Ascending aorta (tissue), 2 donors: ENCODE measurements at regions not wholly inside any gene's neighbourhood (a gene's known extent, or its start where the extent isn't known, plus 50 kb on each side); places are given as distances from the start of the nearest gene placed in this dataset.
"Not testable (repeated sequence)": the region's sequence is repeated elsewhere in the genome, so short reads cannot be mapped to it uniquely, and the experiment has no call there.

Source experiments
- DNase-seq, 2 donors: peaks; one replicate each; pipeline ENCODE4 v3.0.0-alpha.2; 2019; ENCODE audit warnings: low spot score in 2 of 2
- H3K27ac ChIP-seq, 2 donors: fragments of 200-600 bp; sonication (generic); one replicate each; pipeline ENCODE4 v1.5.1; 2016 to 2017; ENCODE audit warnings: mild to moderate bottlenecking in 1 of 2
- H3K27me3 ChIP-seq: fragments of 200-600 bp; sonication (generic); one replicate; pipeline ENCODE4 v1.5.1; 2017
- H3K36me3 ChIP-seq, 2 donors: fragments of 200-600 bp; sonication (generic); one replicate each; pipeline ENCODE4 v1.5.1; 2016
- H3K4me1 ChIP-seq, 2 donors: fragments of 200-600 bp; sonication (generic); one replicate each; pipeline ENCODE4 v1.5.1; 2016 to 2017; ENCODE audit warnings: mild to moderate bottlenecking in 1 of 2
- H3K4me3 ChIP-seq, 2 donors: fragments of 200-600 bp; sonication (generic); one replicate each; pipeline ENCODE4 v1.5.1; 2016 to 2017; ENCODE audit warnings: mild to moderate bottlenecking in 1 of 2
- H3K9me3 ChIP-seq, 2 donors: fragments of 200-600 bp; sonication (generic); one replicate each; pipeline ENCODE4 v1.5.1; 2016
- CTCF ChIP-seq, 3 experiments: fragments of 200-600 bp in 2 of 3; fragments of 450-650 bp in 1 of 3; sonication (generic) in 2 of 3; IDR thresholded peaks; one replicate each; pipeline ENCODE4 v1.5.1; 2016 to 2019; ENCODE audit warnings: antibody characterized with exemption in 3 of 3, mild to moderate bottlenecking in 1 of 3, moderate library complexity in 1 of 3
- intact Hi-C: fragments of 100-400 bp; cut with DNase I; formaldehyde crosslinking; loops from one replicate; pipeline ENCODE4 v1.15.1; 2023

- Histone ChIP-seq H3K36me3 (no peaks in the 10 kb centered on the region), H3K4me3 (no peak overlapping the region), H3K27me3 (no peaks in the 10 kb centered on the region), H3K27ac (no peak overlapping the region), H3K9me3 (no peaks in the 10 kb centered on the region), H3K4me1 (no peaks in the 10 kb centered on the region)
- TF ChIP-seq CTCF (IDR thresholded peaks at IDR 0.05) = peak; percentile 9 to 51 (median 39)
- intact Hi-C loops = loop anchor here (2.0 kb wide), 1 partner anchor 799 kb away; no protein-coding TSS in a partner anchor
- no peak for DNase-seq
Observed at GRCh38 chr6:74409447-74409846, 713.4 kb downstream of the CD109 start.

- no peak overlapping the region for H3K4me3 ChIP-seq
- DNase-seq = no peak
- H3K27me3 ChIP-seq = no peaks in the 10 kb centered on the region
- TF ChIP-seq CTCF (IDR thresholded peaks at IDR 0.05) = no peak
- H3K4me1 ChIP-seq = no peaks in the 10 kb centered on the region
- no peaks in the 10 kb centered on the region for H3K36me3 ChIP-seq
- intact Hi-C loops = loop anchor here (2.0 kb wide), 1 partner anchor 800 kb away; no protein-coding TSS in a partner anchor
- H3K9me3 ChIP-seq = no peaks in the 10 kb centered on the region
- H3K27ac ChIP-seq = no peak overlapping the region
Observed at GRCh38 chr6:74408844-74409243, 712.8 kb downstream of the CD109 start.

- H3K27me3 ChIP-seq = no peaks in the 10 kb centered on the region
- no peak overlapping the region for H3K4me3 ChIP-seq
- H3K36me3 ChIP-seq = no peaks in the 10 kb centered on the region
- DNase-seq = no peak
- no peak overlapping the region for H3K27ac ChIP-seq
- intact Hi-C loops = no loop called here
- no peaks in the 10 kb centered on the region for H3K9me3 ChIP-seq
- H3K4me1 ChIP-seq = no peaks in the 10 kb centered on the region
- no peak for TF ChIP-seq CTCF (IDR thresholded peaks at IDR 0.05)
Observed at GRCh38 chr6:74404366-74404765, 708.4 kb downstream of the CD109 start.

GRCh38 chr6:74402781-74403180 lies 706.8 kb downstream of the CD109 start:
- no peaks in the 10 kb centered on the region for H3K27me3 ChIP-seq
- TF ChIP-seq CTCF (IDR thresholded peaks at IDR 0.05) = no peak
- no peaks in the 10 kb centered on the region for H3K36me3 ChIP-seq
- H3K27ac ChIP-seq = no peak overlapping the region
- intact Hi-C loops = no loop called here
- H3K4me1 ChIP-seq = no peaks in the 10 kb centered on the region
- H3K9me3 ChIP-seq = no peaks in the 10 kb centered on the region
- no peak overlapping the region for H3K4me3 ChIP-seq
- no peak for DNase-seq

GRCh38 chr6:74378437-74378836 lies 682.4 kb downstream of the CD109 start:
- H3K9me3 ChIP-seq, H3K27ac ChIP-seq, H3K36me3 ChIP-seq, H3K4me3 ChIP-seq, H3K27me3 ChIP-seq, intact Hi-C loops, DNase-seq, H3K4me1 ChIP-seq: not testable (repeated sequence)

- Histone ChIP-seq H3K4me3 (no peak overlapping the region), H3K27ac (no peak overlapping the region), H3K9me3 (no peaks in the 10 kb centered on the region), H3K4me1 (no peaks in the 10 kb centered on the region), H3K36me3 (no peaks in the 10 kb centered on the region), H3K27me3 (no peaks in the 10 kb centered on the region)
- no peak for TF ChIP-seq CTCF (IDR thresholded peaks at IDR 0.05)
- no peak for DNase-seq
- intact Hi-C loops = no loop called here
Observed at GRCh38 chr6:74369556-74369993, 673.6 kb downstream of the CD109 start.
